Smooth muscle cell of the brain vasculature (primary cell): ENCODE measurements at regions not wholly inside any gene's neighbourhood (a gene's known extent, or its start where the extent isn't known, plus 50 kb on each side); places are given as distances from the start of the nearest gene placed in this dataset.
"Not testable (repeated sequence)": the region's sequence is repeated elsewhere in the genome, so short reads cannot be mapped to it uniquely, and the experiment has no call there.

Source experiments
- DNase-seq: peaks from one replicate; pipeline ENCODE4 v3.0.0-alpha.2; 2012; ENCODE audit warnings: low read depth, low spot score

- DNase-seq, result not testable (repeated sequence)
Measured at GRCh38 chr9:108247391-108247790, 608.4 kb downstream of the ACTL7B start.

- no peak for DNase-seq
Measured at GRCh38 chr9:108245901-108246300, 609.9 kb downstream of the ACTL7B start.

GRCh38 chr9:108245331-108245730 is 610.5 kb downstream of the ACTL7B start:
- DNase-seq, result no peak

- no peak for DNase-seq
Measured at GRCh38 chr9:108244686-108245085, 611.1 kb downstream of the ACTL7B start.

GRCh38 chr9:108241384-108242073 is 614.3 kb downstream of the ACTL7B start:
- no peak for DNase-seq

GRCh38 chr9:108239696-108240321 is 616.0 kb downstream of the ACTL7B start:
- DNase-seq, result no peak

GRCh38 chr9:108235609-108236008 is 620.2 kb downstream of the ACTL7B start:
- DNase-seq, result no peak

GRCh38 chr9:108234811-108235210 is 621.0 kb downstream of the ACTL7B start:
- no peak for DNase-seq

GRCh38 chr9:108225149-108225800 is 630.5 kb downstream of the ACTL7B start:
- DNase-seq, result no peak

GRCh38 chr9:108224716-108225115 is 631.1 kb downstream of the ACTL7B start:
- DNase-seq, result no peak

- no peak for DNase-seq
Measured at GRCh38 chr9:108219664-108220063, 636.1 kb downstream of the ACTL7B start.

GRCh38 chr9:108217431-108218349 is 638.1 kb downstream of the ACTL7B start:
- DNase-seq, result no peak

GRCh38 chr9:108213511-108213910 is 642.3 kb downstream of the ACTL7B start:
- no peak for DNase-seq

GRCh38 chr9:108212184-108212583 is 643.6 kb downstream of the ACTL7B start:
- DNase-seq, result no peak

- DNase-seq, result no peak
Measured at GRCh38 chr9:108211411-108211955, 644.3 kb downstream of the ACTL7B start.

- no peak for DNase-seq
Measured at GRCh38 chr9:108209132-108209685, 646.6 kb downstream of the ACTL7B start.

GRCh38 chr9:108207561-108208165 is 648.1 kb downstream of the ACTL7B start:
- DNase-seq, result peak; percentile 9

GRCh38 chr9:108205276-108205675 is 650.5 kb downstream of the ACTL7B start:
- DNase-seq, result no peak

GRCh38 chr9:108197899-108198298 is 657.9 kb downstream of the ACTL7B start:
- DNase-seq, result no peak

GRCh38 chr9:108197008-108197365 is 658.8 kb downstream of the ACTL7B start:
- DNase-seq, result no peak
